ENCODE measurements at regions not wholly inside any gene's neighbourhood (a gene's known extent, or its start where the extent isn't known, plus 50 kb on each side); places are given as distances from the start of the nearest gene placed in this dataset.

DNA sequence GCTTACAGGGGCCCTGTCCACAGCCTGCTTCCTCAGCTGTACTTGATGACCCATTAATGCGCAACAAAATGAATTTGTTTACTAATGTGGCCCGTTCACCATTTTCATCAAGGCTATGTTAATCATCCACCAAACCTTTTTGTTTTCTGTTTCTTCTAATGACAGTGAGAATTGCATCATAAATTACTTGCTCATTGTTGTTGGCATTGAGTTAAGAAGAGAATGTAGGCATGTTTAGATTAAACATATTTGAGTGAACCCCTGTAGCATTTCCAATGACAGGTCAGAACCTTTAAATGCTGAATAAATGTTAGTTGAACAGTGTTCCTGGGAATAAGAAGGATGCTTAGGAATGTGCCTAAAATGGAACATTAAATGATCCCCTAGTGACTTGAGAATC lies 183.4 kb downstream of the SPRY1 start:
- Histone ChIP-seq H3K9me3 (ENCODE audit: severe bottlenecking) (peaks cover 2% of the 10 kb centered on the region), H3K36me3 (no peaks in the 10 kb centered on the region), H3K4me3 (ENCODE audit: low read depth, low read length) (no peak overlapping the region), H3K27ac (no peak overlapping the region), H3K27me3 (ENCODE audit: insufficient read depth, low read depth, severe bottlenecking) (no peaks in the 10 kb centered on the region)
- no peak for DNase-seq
- TF ChIP-seq, protein P1, sequence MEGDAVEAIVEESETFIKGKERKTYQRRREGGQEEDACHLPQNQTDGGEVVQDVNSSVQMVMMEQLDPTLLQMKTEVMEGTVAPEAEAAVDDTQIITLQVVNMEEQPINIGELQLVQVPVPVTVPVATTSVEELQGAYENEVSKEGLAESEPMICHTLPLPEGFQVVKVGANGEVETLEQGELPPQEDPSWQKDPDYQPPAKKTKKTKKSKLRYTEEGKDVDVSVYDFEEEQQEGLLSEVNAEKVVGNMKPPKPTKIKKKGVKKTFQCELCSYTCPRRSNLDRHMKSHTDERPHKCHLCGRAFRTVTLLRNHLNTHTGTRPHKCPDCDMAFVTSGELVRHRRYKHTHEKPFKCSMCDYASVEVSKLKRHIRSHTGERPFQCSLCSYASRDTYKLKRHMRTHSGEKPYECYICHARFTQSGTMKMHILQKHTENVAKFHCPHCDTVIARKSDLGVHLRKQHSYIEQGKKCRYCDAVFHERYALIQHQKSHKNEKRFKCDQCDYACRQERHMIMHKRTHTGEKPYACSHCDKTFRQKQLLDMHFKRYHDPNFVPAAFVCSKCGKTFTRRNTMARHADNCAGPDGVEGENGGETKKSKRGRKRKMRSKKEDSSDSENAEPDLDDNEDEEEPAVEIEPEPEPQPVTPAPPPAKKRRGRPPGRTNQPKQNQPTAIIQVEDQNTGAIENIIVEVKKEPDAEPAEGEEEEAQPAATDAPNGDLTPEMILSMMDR (IDR thresholded peaks at IDR 0.05; ENCODE audit: low read depth, low read length), result no peak

DNA sequence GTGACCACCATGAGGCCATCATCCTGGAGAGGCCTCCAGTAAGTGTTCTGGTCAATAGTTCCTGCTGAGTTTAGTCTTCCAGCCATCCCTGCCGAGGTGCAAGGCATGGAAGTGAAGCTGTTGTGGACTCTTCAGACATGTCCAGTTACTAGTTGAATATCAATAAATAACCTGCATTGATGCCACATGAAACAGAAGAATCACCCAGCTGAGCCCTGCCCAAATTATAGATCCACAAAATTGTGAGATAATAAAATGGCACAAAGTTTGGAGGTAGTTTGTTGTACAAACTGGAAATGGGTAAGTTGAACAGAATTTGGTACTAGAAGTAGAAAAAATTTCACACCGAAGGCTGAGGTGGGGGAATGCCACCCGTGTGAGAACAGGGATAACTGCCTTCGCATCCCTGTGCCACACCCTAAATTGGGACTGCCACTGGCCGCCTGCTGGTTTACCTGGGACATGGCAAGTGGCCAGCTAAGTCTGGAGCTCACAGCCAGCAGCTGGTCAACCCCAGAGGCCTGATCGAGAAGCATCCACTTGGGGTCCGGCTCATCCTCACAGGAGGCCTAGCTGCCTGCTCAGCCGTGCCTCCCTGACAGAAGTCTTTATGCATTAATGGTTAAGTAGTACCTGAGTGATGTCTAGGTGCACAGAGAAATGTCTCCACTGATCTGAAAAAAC lies 184.5 kb downstream of the SPRY1 start:
- peak; percentile 13 for DNase-seq
- no peaks in the 10 kb centered on the region for H3K36me3 ChIP-seq
- TF ChIP-seq, protein P1 (IDR thresholded peaks at IDR 0.05; ENCODE audit: low read depth, low read length), result 0 out of 2 replicates have a peak, but pooled peaks have one; percentile 26
- peaks cover 2% of the 10 kb centered on the region for H3K9me3 ChIP-seq (ENCODE audit: severe bottlenecking)
- no peaks in the 10 kb centered on the region for H3K27me3 ChIP-seq (ENCODE audit: insufficient read depth, low read depth, severe bottlenecking)
- no peak overlapping the region for H3K4me3 ChIP-seq (ENCODE audit: low read depth, low read length)
- H3K27ac ChIP-seq, result no peak overlapping the region

DNA sequence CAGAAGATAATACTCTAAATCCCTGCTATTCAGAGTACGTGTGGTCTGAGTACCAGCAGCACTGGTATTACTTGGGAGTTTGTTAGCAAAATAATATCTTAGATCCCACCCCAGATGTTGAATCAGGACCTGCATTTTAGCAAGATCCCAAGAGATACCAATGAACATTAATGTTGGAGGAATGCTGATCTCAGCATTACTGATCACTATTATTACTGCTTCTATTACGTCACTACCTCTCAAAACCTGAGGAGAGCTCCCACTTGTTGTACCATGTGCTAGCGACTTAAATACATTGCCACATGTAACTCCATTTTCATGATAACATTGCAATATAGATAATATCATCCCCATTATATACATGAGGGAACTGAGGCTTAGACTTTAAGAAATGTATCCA lies 185.2 kb downstream of the SPRY1 start:
- Histone ChIP-seq H3K9me3 (ENCODE audit: severe bottlenecking) (peaks cover 2% of the 10 kb centered on the region), H3K27ac (no peak overlapping the region), H3K27me3 (ENCODE audit: insufficient read depth, low read depth, severe bottlenecking) (no peaks in the 10 kb centered on the region), H3K36me3 (no peaks in the 10 kb centered on the region), H3K4me3 (ENCODE audit: low read depth, low read length) (no peak overlapping the region)
- DNase-seq, result no peak
- TF ChIP-seq, protein P1 (IDR thresholded peaks at IDR 0.05; ENCODE audit: low read depth, low read length), result no peak

DNA sequence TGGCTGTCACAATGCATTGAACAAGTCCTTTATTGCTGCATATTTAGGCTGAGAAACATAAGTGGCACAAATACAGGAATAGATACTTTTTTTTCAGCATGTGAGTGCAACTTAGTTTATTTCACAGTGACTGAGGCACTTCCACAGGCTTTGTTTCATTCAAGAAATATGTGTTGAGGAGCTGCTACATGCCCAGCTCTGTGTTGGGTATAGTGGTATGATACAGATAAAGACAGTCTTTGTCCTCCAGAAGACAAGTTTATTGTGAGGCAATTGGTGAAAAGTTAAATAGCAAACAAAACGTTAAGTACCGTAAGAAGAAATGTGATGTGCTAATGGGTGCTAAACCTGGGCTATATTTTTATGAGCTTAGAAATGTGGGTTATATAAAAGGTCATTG lies 186.4 kb downstream of the SPRY1 start:
- H3K36me3 ChIP-seq, result no peaks in the 10 kb centered on the region
- H3K27me3 ChIP-seq (ENCODE audit: insufficient read depth, low read depth, severe bottlenecking), result no peaks in the 10 kb centered on the region
- no peak for DNase-seq
- TF ChIP-seq, protein P1 (IDR thresholded peaks at IDR 0.05; ENCODE audit: low read depth, low read length), result no peak
- H3K27ac ChIP-seq, result no peak overlapping the region
- no peak overlapping the region for H3K4me3 ChIP-seq (ENCODE audit: low read depth, low read length)
- peaks cover 2% of the 10 kb centered on the region for H3K9me3 ChIP-seq (ENCODE audit: severe bottlenecking)

DNA sequence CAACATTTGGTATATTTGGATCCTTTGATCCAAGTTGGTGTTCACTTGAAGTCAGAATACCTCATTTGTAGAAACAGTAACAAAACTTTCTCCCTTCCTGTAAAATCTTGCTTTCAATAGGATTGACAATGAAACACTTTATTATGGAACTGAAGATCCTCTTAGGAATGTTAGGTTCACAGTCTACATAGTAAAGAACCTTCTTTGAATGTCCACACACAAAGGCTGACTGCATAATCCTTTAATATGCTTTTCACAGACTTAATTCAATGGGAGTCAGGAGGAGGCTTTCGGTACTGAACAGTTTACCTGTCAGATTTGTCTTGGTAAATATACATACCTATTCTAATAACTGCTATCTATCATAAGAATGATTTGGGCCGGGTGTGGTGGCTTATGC lies 188.5 kb downstream of the SPRY1 start:
- no peaks in the 10 kb centered on the region for H3K27me3 ChIP-seq (ENCODE audit: insufficient read depth, low read depth, severe bottlenecking)
- H3K36me3 ChIP-seq, result no peaks in the 10 kb centered on the region
- TF ChIP-seq, protein P1 (IDR thresholded peaks at IDR 0.05; ENCODE audit: low read depth, low read length), result no peak
- H3K27ac ChIP-seq, result no peak overlapping the region
- no peak for DNase-seq
- H3K4me3 ChIP-seq (ENCODE audit: low read depth, low read length), result no peak overlapping the region
- H3K9me3 ChIP-seq (ENCODE audit: severe bottlenecking), result peaks cover 2% of the 10 kb centered on the region

DNA sequence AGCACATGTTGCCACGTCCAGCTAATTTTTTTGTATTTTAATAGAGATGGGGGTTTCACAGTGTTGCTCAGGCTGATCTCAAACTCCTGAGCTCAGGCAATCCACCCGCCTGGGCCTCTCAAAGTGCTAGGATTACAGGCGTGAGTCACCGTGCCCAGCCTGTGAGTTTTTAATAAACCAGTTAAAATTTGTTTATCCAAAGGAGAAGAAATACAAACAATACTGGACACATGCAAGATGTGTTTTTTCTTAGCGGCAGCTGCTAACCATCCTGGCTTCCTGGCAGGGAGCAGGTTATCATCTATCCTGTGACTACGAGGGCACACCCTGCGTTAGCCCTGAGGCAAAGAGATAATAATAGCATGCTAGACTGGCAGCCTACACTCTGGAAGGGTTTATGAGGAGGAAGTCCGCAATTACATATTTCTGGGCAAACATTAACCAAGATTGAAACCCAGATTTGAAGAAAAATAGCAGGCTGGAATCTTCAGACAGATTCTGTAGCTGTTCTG lies 191.4 kb downstream of the SPRY1 start:
- Histone ChIP-seq H3K27me3 (ENCODE audit: insufficient read depth, low read depth, severe bottlenecking) (no peaks in the 10 kb centered on the region), H3K4me3 (ENCODE audit: low read depth, low read length) (no peak overlapping the region), H3K27ac (no peak overlapping the region), H3K9me3 (ENCODE audit: severe bottlenecking) (no peaks in the 10 kb centered on the region), H3K36me3 (no peaks in the 10 kb centered on the region)
- TF ChIP-seq, protein P1 (IDR thresholded peaks at IDR 0.05; ENCODE audit: low read depth, low read length), result no peak
- DNase-seq, result no peak
